Cerebellar cortex (tissue), 1 donor: ENCODE measurements at regions not wholly inside any gene's neighbourhood (a gene's known extent, or its start where the extent isn't known, plus 50 kb on each side); places are given as distances from the start of the nearest gene placed in this dataset.

ENCODE experiments used
- DNase-seq: peaks from one replicate; pipeline ENCODE4 v3.0.0-alpha.2; 2015; ENCODE audit warnings: low spot score

DNA sequence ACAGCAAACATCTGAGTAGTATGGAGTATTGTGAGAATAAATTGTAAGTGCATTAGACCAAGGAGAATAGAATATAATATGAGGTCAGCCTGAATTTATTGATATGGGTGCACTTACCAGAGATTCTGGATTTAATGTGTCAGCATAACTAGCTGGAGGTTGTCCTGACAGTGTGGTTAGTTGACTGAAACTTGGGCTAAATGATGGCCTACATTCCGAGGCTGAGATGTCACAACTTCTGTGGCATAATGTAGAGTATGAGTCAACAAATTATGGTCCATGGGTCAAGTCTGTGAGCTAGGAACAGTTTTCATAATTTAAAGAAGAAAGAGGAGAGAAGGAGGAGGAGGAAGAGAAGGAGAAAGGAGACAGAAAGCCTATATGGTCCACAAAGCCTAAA lies 127.6 kb downstream of the QPCT start:
- no peak for DNase-seq

DNA sequence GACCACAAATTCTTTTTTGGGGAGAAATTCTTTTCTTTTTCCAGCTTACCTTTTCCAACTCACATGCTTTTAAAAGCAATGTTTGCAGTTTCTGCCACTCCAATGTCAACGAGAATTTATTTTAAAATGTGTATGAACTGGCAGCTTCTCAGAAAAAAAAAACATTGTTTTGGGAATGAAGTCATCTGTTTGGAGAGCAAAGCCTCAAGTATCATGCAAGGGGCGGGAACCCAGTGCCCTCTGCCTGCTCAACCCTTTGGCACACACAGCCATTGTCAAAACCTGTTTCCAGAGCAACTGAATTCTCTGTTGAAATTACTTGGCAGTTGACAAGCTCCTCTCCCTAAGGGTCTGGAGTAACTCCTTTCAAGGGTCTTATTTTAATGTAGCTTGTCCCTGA lies 128.5 kb downstream of the QPCT start:
- no peak for DNase-seq

DNA sequence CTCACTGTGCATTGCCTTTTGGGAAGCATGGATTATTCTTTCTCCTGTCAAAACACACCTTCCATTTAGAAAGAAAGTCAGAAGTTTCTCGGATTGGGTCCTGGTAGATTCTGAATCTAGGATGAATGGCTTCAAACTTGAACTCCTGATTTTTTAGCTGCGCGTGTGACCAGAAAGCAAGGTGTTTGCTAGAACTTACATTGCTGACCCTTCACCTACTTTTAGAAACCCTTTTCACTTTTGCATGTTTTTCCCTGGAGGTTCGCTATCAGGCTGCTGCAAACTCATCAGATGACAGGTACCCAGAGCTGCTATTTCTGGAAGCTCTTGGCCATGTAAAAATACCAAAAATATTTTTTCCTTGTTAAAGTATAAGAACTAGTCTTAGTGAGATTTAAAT lies 132.0 kb downstream of the QPCT start:
- no peak for DNase-seq

DNA sequence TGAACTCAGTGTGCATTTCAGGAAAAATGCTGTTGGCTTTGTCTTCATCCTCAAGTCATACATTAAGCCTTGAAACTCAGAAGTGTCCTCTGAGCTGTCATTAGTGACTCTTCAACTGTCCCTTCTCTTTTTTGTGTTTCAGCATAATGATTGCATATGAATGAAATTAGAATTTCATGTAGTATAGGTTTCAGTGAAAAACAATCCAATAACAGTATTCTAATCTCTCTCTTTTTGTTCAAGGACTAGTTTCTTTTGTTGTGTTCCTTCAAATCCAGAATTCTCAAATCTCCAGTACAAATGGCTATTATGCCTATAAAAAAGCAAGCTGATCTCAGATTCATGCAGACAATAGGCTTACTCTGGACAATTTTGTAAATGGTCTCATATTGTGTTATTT lies 133.5 kb downstream of the QPCT start:
- DNase-seq: no peak

DNA sequence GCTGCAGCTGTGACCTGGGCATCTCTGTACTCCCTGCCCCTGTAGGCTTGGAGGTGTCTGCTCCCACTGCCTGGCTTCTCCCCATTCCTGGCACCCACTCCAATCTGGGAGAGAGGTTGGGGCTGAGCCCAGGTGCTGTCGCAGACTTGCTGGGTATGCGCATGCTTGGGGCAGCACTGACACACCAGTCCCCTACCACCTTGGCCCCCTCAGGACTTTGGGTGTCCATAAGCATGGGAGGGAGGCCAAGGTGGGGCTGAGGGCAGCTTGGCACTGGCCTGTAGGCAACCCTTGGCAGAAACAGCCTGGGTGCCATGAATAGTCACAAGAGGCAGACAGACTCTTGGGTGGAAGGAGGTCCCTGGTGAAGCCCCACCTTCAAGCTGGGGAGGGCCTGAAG lies 136.8 kb downstream of the QPCT start:
- DNase-seq: no peak

DNA sequence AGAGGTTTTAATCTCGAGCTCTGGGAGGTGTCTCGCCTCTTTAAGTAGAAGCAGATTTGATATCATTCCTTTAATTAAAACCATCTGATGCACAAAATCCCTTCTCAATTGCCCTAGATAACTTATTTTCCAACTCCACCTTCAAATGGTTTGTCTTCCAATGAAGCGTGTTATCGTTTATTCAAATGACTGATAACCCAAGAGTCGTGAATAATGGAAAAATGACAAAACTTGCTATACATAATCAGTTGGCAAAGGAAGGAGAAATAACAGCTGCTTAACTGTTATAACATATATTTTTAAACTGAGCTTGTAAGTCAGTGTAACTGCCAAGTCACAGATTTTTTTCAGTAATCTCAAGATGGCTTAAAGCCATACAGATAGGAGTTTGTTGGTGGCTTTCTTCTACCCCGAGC lies 144.6 kb downstream of the QPCT start:
- no peak for DNase-seq

DNA sequence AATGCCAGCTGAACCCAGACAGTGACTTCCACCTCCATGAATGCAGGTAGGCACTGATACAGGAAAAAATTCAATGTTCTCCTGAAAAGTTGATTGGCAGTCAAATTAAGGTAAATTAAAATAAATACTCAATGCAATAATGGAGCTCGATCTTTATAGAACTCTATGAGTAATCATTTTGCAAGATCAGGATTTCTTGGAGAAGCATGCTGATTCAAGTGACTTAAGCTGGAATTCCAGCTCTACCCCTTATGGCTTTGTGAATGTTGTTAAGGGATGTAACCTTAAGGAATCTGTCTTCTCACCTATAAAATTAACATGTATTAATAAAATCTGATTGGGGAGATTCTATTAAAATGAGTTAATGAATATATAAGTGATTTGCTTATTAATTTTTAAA lies 145.1 kb downstream of the QPCT start:
- DNase-seq: no peak

DNA sequence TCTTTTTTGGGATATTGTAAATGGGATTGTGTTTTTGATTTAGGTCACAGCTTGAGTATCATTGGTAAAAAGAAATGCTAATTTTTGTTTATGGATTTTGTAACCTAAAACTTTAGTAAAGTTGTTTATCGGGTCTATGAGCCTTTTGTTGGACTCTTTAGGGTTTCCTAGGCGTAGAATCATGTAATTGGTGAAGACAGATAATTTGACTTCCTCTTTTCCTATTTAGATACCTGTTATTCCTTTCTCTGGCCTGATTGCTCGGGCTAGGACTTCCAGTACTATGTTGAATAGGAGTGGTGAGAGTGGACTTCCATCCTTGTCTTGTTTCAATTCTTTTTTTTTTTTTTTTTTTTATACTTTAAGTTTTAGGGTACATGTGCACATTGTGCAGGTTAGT lies 149.0 kb downstream of the QPCT start:
- no peak for DNase-seq

DNA sequence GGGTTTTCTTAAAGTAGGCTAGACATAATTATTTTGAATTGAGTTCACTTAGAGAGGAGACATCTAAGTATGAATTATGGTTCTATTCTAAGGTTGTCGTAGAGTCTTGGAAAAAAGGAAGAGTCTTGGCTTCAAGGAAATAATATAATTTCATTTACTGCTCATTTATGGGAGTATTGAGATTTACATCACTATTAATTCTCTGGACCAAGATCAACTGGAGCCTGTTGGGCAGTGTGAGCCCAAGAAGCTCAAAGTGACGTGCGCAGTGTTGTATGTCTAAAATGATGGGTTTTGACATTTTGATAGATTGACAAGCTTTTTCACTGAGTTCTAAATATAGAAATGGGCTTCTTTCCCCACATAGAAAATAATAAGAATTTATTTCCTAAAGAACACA lies 154.7 kb downstream of the QPCT start:
- DNase-seq: no peak

DNA sequence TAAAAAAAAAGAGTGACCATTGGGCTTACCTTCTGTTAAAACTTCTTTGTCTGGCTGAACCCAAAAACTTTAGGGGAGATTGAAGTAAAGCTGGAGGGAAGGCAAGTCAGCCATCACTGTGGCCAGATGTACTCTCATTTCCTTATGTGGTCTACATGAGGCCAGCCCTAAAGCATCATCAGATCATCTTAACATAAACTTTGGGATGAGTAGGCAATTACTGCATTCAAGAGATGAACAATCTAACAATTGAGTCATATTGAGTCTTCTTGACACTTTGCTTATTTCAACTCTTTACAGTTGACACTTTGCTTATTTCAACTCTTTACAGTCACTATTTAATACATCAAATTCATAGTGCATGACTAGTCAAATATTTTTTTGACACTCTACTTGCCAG lies 155.6 kb downstream of the QPCT start:
- DNase-seq: no peak

DNA sequence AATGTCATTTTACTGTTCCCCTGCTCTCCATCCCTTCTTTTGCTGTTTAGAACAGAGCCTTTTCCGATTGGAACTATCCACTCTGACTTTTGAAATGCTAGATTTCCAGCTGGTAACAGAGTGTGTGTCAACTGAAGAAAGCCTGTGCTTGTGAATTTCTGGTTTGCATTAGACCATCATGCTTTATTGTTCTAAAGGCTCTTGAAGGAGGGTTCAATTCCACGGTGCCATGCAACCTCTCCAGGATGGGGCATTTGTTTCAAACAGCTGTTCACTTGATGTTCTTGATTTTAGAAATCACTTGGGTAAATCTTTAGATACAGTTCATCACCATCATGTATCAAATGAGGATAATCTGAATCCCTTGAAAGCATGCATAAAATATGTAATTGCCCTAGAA lies 156.7 kb downstream of the QPCT start:
- no peak for DNase-seq

DNA sequence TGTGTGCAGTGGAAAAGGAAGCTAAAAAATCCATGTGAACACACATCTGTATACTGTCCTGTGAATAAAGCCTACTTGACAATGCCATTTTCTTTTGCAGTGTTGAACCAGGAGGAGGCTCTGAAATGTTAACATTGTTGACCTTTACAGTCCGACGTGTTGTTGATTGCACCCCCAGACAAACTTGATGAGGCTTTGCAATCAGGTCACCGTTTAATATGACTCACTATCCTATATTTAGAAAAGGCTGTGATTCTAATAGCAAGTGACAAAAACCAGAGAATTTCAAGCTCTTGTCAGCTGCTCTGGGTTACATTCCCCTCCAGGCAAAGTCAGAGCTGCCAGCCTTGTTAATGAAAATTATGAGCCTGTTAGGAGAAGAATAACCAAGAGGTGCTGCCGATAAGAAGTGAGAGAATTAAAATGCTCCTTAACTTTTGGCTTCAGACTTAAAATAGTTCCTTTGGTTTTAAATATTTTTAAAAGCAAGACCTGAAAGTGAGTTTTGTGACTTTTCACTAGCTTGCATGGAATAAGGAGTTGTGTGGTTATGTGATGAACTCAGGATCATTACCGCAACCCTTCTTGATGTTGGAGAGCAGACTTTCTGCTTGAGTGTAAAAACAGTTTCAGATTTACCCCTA lies 162.1 kb downstream of the QPCT start:
- no peak for DNase-seq

DNA sequence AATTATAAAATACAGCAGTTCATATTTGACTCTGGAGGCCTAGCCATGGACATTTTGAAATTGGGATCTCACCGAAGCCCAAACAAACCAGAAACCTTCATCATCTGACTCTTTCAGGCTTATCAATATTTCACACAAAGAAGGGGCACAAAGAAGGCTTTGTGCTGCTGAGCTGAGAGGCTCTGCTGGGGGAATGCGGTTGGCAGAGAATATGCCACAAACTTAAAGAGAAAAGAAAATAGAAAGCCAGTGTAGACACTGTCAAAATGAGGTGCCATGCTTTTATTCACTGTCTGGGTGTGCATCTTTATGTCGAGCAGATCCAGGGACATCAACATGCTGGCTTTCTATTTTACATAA lies 162.6 kb downstream of the QPCT start:
- DNase-seq: no peak

DNA sequence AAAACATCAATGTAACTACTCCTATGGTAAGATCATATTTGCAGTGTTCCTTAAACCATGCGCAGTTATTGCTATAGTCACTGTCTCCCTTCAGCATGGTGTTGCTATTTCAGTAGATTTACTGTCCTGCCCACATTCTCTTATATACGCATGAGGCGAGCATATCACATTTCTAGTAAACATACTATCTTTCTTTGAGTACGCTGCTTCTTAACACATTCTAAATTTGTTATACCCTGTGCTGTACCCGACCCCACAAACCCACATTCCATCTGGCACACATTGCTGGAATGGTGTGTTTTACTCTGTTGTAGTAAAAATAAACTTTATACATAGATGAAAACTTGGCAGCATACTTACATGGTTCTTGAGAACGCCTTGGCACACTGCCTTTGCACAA lies 163.3 kb downstream of the QPCT start:
- no peak for DNase-seq

DNA sequence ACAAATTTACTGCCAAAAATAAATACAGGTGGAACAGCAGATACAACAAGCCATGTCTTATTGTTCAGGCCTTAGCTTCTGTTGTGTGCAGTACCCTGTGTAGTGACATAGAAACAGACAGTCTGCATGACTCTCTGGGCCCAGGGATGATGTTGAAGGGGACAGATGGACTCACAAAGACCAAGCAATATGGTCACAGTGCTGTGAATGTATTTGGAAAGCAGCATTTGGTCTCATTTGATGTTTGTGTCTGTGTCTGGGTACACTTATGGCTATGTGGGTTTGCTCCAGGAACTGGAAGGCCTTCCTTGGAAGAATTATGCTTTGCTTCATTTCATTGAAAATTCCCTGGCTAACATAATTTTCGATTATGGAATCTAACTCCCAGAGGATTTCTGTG lies 158.5 kb downstream of the CDC42EP3 start:
- DNase-seq: no peak

DNA sequence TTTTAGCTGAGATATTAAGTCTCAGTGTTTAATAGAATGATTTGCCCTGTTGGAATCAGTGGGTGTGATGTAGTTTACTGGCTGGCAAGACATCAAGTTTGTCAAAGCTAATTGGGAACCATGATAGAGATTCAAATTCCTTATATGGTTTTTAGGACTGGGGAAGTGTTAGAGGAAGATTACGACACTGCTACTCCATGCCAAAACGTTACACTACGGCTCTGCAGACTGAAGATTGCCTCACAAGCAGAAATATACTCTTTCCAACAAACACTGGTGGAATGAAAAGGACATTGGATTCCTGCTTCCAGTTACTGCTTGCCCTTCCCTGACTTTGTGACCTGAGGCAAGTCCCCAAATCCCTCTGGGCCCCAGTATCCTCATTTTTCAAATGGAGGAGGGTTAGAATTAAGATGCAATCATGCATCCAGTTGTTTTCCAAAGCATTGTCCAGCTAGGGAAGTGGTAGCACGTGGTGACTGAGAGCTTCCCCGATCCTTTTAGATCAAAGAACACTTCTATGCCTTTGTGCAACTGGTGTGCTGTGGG lies 147.6 kb downstream of the CDC42EP3 start:
- no peak for DNase-seq

DNA sequence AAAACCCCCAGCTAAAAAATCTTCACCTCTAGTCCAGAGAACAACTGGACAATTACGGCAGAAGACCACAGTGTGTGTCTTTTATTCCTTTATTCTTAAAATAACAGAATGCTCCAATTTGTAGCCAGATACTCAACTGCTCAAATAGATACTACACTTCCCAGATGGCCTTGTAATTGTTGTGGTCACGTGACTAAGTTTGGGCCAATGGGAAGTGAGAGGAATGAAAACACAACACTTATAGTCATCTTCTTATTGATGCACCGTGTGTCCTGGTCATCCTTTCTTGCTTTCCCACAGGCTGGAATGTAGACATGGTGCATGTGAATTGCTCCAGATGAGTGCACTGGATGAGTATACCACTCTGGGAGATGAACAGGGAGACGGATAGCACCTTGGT lies 145.1 kb downstream of the CDC42EP3 start:
- DNase-seq: no peak

DNA sequence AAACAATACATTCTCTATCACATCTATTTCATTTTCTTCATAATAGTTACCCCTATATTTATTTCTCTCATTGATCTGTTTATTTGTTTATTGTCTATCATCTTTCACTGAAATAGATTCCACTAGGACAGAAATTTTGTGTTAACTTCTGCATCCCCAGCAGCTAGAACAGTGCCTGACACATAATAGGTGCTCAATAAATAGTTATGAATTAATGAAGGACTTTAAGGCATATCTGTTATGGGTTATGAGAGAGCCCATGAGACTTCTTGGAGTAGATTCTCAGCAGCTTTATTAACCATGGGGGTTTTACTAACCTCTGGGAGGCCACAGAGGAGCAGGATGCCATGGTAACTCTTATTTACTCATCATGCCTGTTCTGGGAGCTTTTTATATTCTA lies 144.6 kb downstream of the CDC42EP3 start:
- no peak for DNase-seq

DNA sequence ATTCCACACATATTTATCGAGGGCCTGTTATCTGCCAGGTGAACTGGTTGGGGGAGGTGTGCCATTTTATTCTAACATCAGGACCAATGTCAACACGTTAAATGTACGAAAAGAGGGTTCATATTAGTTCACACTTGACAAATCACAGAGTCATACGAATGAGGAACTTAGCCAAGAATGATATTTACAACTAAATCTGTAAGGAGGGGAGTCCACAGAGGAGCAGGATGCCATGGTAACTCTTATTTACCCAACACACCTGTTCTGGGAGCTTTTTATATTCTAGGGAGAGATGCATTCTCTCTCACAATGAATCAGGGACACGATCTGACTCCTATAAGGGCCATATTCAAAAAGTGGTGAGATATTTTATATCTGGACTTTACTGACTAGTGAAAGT lies 144.1 kb downstream of the CDC42EP3 start:
- no peak for DNase-seq

DNA sequence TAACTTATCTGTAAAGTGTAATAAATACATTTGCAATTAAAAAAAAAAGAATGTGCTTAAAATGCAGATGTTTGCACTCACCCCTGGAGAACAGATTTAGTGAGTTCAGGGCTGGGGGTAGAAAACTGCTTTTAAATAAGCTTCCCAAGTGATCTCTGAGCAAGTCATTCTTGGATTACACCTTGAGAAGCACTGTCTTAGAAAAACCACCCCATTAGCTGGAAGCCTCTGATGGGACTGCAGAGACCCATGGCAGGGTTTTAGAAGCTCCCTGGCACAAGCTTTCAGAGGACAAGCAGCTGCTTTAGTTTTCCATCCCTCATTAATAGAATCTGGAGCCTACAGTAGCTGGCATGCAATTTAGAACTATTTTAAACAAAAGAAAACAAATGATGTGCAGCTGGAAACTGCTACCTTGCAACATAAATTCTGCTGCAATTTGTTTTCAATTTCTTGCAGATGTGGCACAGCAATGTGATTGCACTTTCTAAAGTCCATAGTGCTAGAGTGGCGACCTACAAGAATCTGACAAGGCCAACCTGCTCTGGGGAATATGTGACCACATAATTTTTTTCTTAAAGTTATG lies 141.5 kb downstream of the CDC42EP3 start:
- no peak for DNase-seq

DNA sequence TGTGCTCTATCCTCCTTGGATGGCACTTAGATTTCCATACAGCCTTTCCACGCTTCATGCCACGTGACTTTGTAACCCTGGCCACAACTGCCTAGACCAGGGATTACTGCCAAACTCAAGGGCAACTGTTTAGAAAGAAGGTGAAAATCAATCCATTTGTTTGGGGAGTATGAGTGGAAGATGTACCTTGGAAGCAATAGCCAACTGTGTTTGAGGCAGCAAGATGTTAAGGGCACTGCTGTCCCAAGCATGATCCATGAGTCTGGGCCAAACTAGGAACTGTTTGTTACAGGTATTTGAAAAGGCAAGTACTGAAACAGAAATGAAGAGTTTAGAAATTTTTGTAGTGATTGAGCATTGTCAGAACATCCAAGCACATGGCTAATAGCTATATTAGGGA lies 138.9 kb downstream of the CDC42EP3 start:
- DNase-seq: no peak

DNA sequence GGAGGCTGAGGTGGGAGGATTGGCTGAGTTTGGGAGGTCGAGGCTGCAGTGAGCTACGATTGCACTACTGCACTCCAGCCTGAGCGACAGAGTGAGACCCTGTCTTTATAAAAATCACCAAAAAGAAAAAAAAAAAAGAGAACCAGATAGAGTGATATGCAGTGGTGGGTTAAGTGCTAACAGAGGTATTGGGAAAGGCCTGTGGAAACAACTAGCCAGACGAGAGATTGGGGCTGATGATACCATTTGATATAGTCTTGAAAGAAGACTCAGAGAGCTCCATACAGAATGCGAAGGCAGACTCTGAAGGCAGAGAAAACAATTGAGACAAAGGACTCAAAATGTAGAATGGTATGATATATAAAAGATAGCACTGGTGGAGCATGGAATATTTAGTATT lies 134.1 kb downstream of the CDC42EP3 start:
- no peak for DNase-seq

DNA sequence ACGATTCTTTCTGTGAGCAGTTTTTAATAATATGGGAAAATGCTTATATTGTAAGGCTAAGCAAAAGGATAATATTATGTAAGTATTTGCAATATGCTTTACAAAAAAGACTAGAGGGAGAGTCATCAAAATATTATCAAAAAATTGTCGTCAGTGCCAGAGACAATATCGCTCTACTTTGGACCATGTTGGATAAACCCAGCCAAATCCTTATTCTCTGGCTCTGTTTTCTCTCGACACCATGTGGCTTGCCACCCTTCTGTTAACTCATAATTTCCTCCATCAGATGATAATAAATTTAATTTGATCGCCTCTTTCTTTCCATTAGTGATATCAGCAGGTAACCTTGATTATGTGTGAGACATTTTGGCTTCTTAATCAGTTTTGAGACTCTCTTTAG lies 129.9 kb downstream of the CDC42EP3 start:
- no peak for DNase-seq

DNA sequence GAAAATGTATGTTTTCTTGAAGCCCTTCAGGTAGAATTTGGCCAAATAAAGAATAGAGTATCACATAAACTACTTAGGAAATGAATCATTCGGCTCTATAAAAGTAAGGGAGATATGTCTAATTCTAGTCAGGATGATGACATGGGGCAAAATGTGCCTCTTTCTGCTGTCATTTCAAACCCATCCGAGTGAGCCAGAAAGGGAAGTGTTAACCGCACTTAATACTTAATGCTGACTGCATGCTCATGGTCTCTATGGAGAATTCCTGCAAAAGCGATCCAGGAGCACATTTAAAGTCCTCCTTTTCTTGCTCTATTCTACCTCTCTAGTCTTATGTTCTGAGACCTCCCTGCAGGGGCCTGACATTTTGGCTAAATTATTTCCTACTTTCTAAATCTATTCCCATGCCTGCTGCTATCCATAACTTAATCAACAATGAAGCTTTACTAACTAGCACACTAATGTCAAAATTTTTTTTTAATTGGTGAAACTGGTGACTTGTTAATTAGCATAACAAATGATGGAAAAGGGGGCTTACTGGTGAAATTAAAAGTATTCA lies 127.4 kb downstream of the CDC42EP3 start:
- DNase-seq: no peak
